H1 (cell line): ENCODE measurements at regions not wholly inside any gene's neighbourhood (a gene's known extent, or its start where the extent isn't known, plus 50 kb on each side); places are given as distances from the start of the nearest gene placed in this dataset.

Experiments used
- CTCF ChIA-PET: fragments of 300-600 bp; sonication (Branson Sonifier 250); formaldehyde crosslinking; loops from one replicate; lab custom pipeline; 2021; ENCODE audit not compliant: partially characterized antibody; lab: Charles Lee
- POLR2A ChIA-PET: fragments of 300-600 bp; sonication (Branson Sonifier 250); formaldehyde crosslinking; loops from one replicate; lab custom pipeline; 2021; ENCODE audit warnings: inconsistent platforms; ENCODE audit not compliant: partially characterized antibody; lab: Charles Lee
- DNase-seq, 2 experiments: peaks; one replicate each; pipeline versions ENCODE4 v3.0.0 to v3.0.0-alpha.2; 2010 to 2022; ENCODE audit warnings: low spot score in 2 of 2, low read depth in 1 of 2, mixed read lengths in 1 of 2
- FAIRE-seq: peaks from 2 replicates; lab custom pipeline; 2011; peaks lifted over from hg19 to GRCh38; lab: Jason Lieb, UNC
- H2AFZ ChIP-seq: 2 replicates; pipeline ENCODE4 v1.8.1; 2012; ENCODE audit warnings: low read length, inconsistent platforms
- H2AK5ac ChIP-seq: 2 replicates; pipeline ENCODE4 v1.6.1; 2013; ENCODE audit warnings: low read depth, low read length
- H2BK120ac ChIP-seq: replicated peaks from 2 replicates; pipeline ENCODE3; 2013; ENCODE audit warnings: low read depth, low read length, inconsistent platforms
- H2BK12ac ChIP-seq: 2 replicates; pipeline ENCODE4 v1.6.1; 2013; ENCODE audit warnings: low read depth, low read length
- H2BK15ac ChIP-seq: 2 replicates; pipeline ENCODE4 v1.6.1; 2013; ENCODE audit warnings: low read length
- H2BK20ac ChIP-seq: 2 replicates; pipeline ENCODE4 v1.6.1; 2013; ENCODE audit warnings: low read length
- H2BK5ac ChIP-seq: 2 replicates; pipeline ENCODE4 v1.6.1; 2013; ENCODE audit warnings: low read depth, low read length
- H3K14ac ChIP-seq: 2 replicates; pipeline ENCODE4 v1.6.1; 2013; ENCODE audit warnings: inconsistent platforms; ENCODE audit not compliant: insufficient read length
- H3K18ac ChIP-seq: 2 replicates; pipeline ENCODE4 v1.6.1; 2013; ENCODE audit warnings: low read length; ENCODE audit errors: extremely low read depth
- H3K23ac ChIP-seq: 2 replicates; pipeline ENCODE4 v1.6.1; 2013; ENCODE audit warnings: inconsistent platforms; ENCODE audit not compliant: insufficient read length
- H3K23me2 ChIP-seq: 2 replicates; pipeline ENCODE4 v1.6.1; 2013; ENCODE audit warnings: low read depth, low read length
- H3K27ac ChIP-seq: 2 replicates; pipeline ENCODE4 v1.6.1; 2011; ENCODE audit warnings: low read depth, low read length, inconsistent platforms
- H3K27me3 ChIP-seq, 4 experiments: replicated peaks in 1 of 4; 1 replicate in 1 of 4; 2 replicates in 3 of 4; pipeline versions ENCODE4 v1.6.1 to v1.8.1; 2011 to 2013; ENCODE audit warnings: low read length in 3 of 4, mild to moderate bottlenecking in 3 of 4, inconsistent platforms in 2 of 4, mixed read lengths in 2 of 4, moderate library complexity in 1 of 4; ENCODE audit not compliant: control insufficient read depth in 3 of 4, insufficient read depth in 3 of 4; ENCODE audit errors: extremely low read depth in 1 of 4
- H3K36me3 ChIP-seq, 4 experiments: 2 replicates each; pipeline versions ENCODE4 v1.6.1 to v1.8.1; 2011 to 2013; ENCODE audit warnings: mild to moderate bottlenecking in 4 of 4, low read length in 3 of 4, moderate library complexity in 2 of 4, control low read depth in 1 of 4, inconsistent platforms in 1 of 4; ENCODE audit not compliant: insufficient read depth in 4 of 4, control insufficient read depth in 2 of 4
- H3K4ac ChIP-seq: replicated peaks from 2 replicates; pipeline ENCODE3; 2013; ENCODE audit warnings: low read length, low read depth, mixed read lengths, inconsistent platforms; ENCODE audit not compliant: insufficient read length
- H3K4me1 ChIP-seq, 4 experiments: replicated peaks in 1 of 4; 1 replicate in 1 of 4; 2 replicates in 3 of 4; pipeline versions ENCODE4 v1.6.1 to v1.8.1; 2011 to 2013; ENCODE audit warnings: low read length in 3 of 4, inconsistent platforms in 2 of 4, mixed read lengths in 1 of 4; ENCODE audit not compliant: insufficient read depth in 4 of 4, control insufficient read depth in 3 of 4
- H3K4me2 ChIP-seq, 2 experiments: 2 replicates each; pipeline versions ENCODE4 v1.6.1 to v1.8.1; 2011 to 2013; ENCODE audit warnings: low read depth in 2 of 2, low read length in 2 of 2, control low read depth in 1 of 2, inconsistent platforms in 1 of 2, mild to moderate bottlenecking in 1 of 2; ENCODE audit not compliant: insufficient read depth in 1 of 2
- H3K4me3 ChIP-seq, 4 experiments: fragments of 200-600, 300-600 bp in 1 of 4; sonication (generic), shearing (Covaris generic), sonication (Bioruptor Twin) in 1 of 4; 2 replicates each; pipeline versions ENCODE4 v1.5.1 to v1.8.1; 2011 to 2016; ENCODE audit warnings: low read length in 4 of 4, low read depth in 3 of 4, control low read depth in 2 of 4, inconsistent platforms in 2 of 4, mild to moderate bottlenecking in 2 of 4, mixed read lengths in 1 of 4, moderate library complexity in 1 of 4; ENCODE audit not compliant: insufficient read depth in 2 of 4; ENCODE audit errors: extremely low read depth in 1 of 4
- H3K56ac ChIP-seq: replicated peaks from 2 replicates; pipeline ENCODE3; 2013; ENCODE audit warnings: low read depth, mild to moderate bottlenecking, mixed read lengths, low read length, inconsistent platforms; ENCODE audit not compliant: insufficient read length
- H3K79me1 ChIP-seq: 2 replicates; pipeline ENCODE4 v1.6.1; 2013; ENCODE audit warnings: low read depth, low read length, control low read depth
- H3K79me2 ChIP-seq, 2 experiments: 2 replicates each; pipeline versions ENCODE4 v1.6.1 to v1.8.1; 2012 to 2013; ENCODE audit warnings: low read length in 2 of 2, mild to moderate bottlenecking in 2 of 2, inconsistent platforms in 1 of 2; ENCODE audit not compliant: insufficient read depth in 2 of 2, control insufficient read depth in 1 of 2
- H3K9ac ChIP-seq, 4 experiments: replicated peaks in 1 of 4; 1 replicate in 1 of 4; 2 replicates in 3 of 4; pipeline versions ENCODE4 v1.6.1 to v1.8.1; 2011 to 2013; ENCODE audit warnings: low read depth in 3 of 4, low read length in 3 of 4, control low read depth in 2 of 4, mild to moderate bottlenecking in 2 of 4, moderate library complexity in 2 of 4, inconsistent platforms in 1 of 4; ENCODE audit errors: extremely low read depth in 1 of 4
- H3K9me3 ChIP-seq, 2 experiments: 2 replicates each; pipeline versions ENCODE4 v1.6.1 to v1.8.1; 2012 to 2013; ENCODE audit warnings: mild to moderate bottlenecking in 2 of 2, moderate library complexity in 2 of 2, control low read depth in 1 of 2, inconsistent platforms in 1 of 2, low read depth in 1 of 2, low read length in 1 of 2, mixed read lengths in 1 of 2; ENCODE audit not compliant: insufficient read depth in 2 of 2
- H4K20me1 ChIP-seq, 2 experiments: replicated peaks in 1 of 2; 2 replicates each; pipeline versions ENCODE3 to v1.8.1; 2011 to 2013; ENCODE audit warnings: inconsistent platforms in 2 of 2, low read length in 2 of 2, mild to moderate bottlenecking in 1 of 2; ENCODE audit not compliant: insufficient read depth in 2 of 2, control insufficient read depth in 1 of 2
- H4K5ac ChIP-seq: 2 replicates; pipeline ENCODE4 v1.6.1; 2013; ENCODE audit warnings: low read length, low read depth, mixed read lengths, inconsistent platforms; ENCODE audit not compliant: insufficient read length
- H4K8ac ChIP-seq: 2 replicates; pipeline ENCODE4 v1.8.0; 2013; ENCODE audit warnings: mild to moderate bottlenecking, moderate library complexity, low read length, inconsistent platforms; ENCODE audit not compliant: insufficient read depth; ENCODE audit errors: extremely low read depth
- H4K91ac ChIP-seq: replicated peaks from 2 replicates; pipeline ENCODE3; 2013; ENCODE audit warnings: low read length, mixed read lengths, inconsistent platforms; ENCODE audit not compliant: insufficient read length
- CHD2 ChIP-seq: IDR thresholded peaks from 2 replicates; pipeline ENCODE4 v1.6.1; 2012; ENCODE audit warnings: low read length, improper control_type of control experiment
- FOSL1 ChIP-seq: IDR thresholded peaks from 2 replicates; pipeline ENCODE4 v1.6.1; 2011; ENCODE audit warnings: mild to moderate bottlenecking, low read depth, low read length, moderate library complexity; ENCODE audit not compliant: insufficient read depth
- POLR2A ChIP-seq, 2 experiments: IDR thresholded peaks; 1 replicate in 1 of 2; 2 replicates in 1 of 2; pipeline ENCODE4 v1.6.1; 2011; ENCODE audit warnings: low read depth in 2 of 2, low read length in 2 of 2, mild to moderate bottlenecking in 2 of 2; ENCODE audit errors: control extremely low read depth in 1 of 2
- RAD21 ChIP-seq, 2 experiments: IDR thresholded peaks in 1 of 2; conservative IDR thresholded peaks in 1 of 2; 2 replicates each; pipeline ENCODE4 v1.6.1; 2011; ENCODE audit warnings: low read depth in 2 of 2, low read length in 2 of 2, improper control_type of control experiment in 1 of 2, inconsistent platforms in 1 of 2, mild to moderate bottlenecking in 1 of 2, moderate library complexity in 1 of 2
- TBP ChIP-seq: IDR thresholded peaks from 2 replicates; pipeline ENCODE4 v1.6.1; 2011; ENCODE audit warnings: low read depth, low read length, improper control_type of control experiment
- YY1 ChIP-seq: IDR thresholded peaks from 2 replicates; pipeline ENCODE4 v1.6.1; 2011; ENCODE audit warnings: low read depth, mild to moderate bottlenecking, low read length
- ZNF274 ChIP-seq: IDR thresholded peaks from 2 replicates; pipeline ENCODE4 v1.7.0; 2012; ENCODE audit warnings: low read length, borderline replicate concordance; ENCODE audit errors: extremely low read depth
- WGBS, 2 experiments: shearing (Covaris generic) in 1 of 2; methylation state at CpG; one replicate each; pipeline versions ENCODE4 v1.1.6 to v1.1.7; 2013 to 2015; ENCODE audit warnings: low lambda C conversion rate in 2 of 2, mixed read lengths in 2 of 2, inconsistent platforms in 1 of 2, low coverage in 1 of 2, missing lambda C conversion rate in 1 of 2; ENCODE audit not compliant: insufficient replicate concordance in 2 of 2, insufficient coverage in 1 of 2, insufficient read length in 1 of 2; ENCODE audit errors: extremely low coverage in 1 of 2, missing lambda C conversion rate in 1 of 2; 5-methylcytosine and 5-hydroxymethylcytosine counted together
- TF ChIP-seq, protein P1 (sequence below), 3 experiments: IDR thresholded peaks; 1 replicate in 2 of 3; 2 replicates in 1 of 3; pipeline versions ENCODE4 v1.5.1 to v1.6.1; 2011; ENCODE audit warnings: low read length in 3 of 3, mild to moderate bottlenecking in 3 of 3, inconsistent platforms in 2 of 3, low read depth in 1 of 3, moderate library complexity in 1 of 3; ENCODE audit not compliant: insufficient read depth in 1 of 3; ENCODE audit errors: control extremely low read depth in 1 of 3
- TF ChIP-seq, protein P2 (sequence below): IDR thresholded peaks from 2 replicates; pipeline ENCODE4 v1.6.1; 2012; ENCODE audit warnings: inconsistent platforms
- TF ChIP-seq, protein P3 (sequence below): IDR thresholded peaks from 2 replicates; pipeline ENCODE4 v1.6.1; 2012; ENCODE audit warnings: inconsistent platforms

DNA sequence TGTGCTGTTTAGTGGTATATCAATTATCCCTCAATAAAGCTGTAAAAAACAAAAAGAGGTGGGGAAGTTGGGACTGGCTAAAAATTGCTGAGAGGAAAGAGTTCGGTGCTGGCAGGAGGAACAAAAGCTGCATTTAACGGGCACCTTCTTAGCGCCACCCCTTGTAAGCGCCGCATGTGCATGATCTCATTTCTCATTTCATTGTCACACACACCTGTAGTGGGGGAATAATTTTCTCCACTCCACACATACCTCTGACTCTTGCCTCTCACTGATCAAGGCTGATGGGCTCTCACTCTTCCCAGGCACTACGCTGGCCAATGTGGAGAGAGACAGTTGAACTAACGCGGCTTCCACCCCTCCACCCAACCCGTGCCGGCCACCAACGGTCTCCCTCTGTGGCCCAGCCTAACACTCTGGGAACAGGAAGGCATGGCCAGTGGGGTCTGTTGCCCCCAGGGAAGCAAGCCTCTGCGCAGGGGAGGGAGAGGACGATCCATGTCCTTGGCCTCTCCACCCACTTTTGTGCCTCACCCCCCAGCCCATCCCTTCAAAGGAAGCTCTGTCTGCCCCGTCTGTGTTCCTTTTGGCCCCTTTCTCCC, 186.7 kb upstream of the SYT13 start:
- Histone ChIP-seq H4K5ac (no peak overlapping the region), H3K79me1 (no peaks in the 10 kb centered on the region), H3K4me2 (no peak overlapping the region), H3K56ac (no peak overlapping the region), H3K4ac (no peak overlapping the region), H3K27ac (no peak overlapping the region), H4K20me1 (no peaks in the 10 kb centered on the region), H2BK12ac (no peak overlapping the region), H2BK20ac (no peak overlapping the region), H3K9me3 (no peaks in the 10 kb centered on the region), H3K9ac (no peak overlapping the region), H2BK5ac (no peak overlapping the region), H2AK5ac (no peak overlapping the region), H3K4me1 (peaks cover 0 to 5% (median 2%) of the 10 kb centered on the region in 4 experiments; a peak in 5 of 7 replicates), H3K14ac (no peak overlapping the region), H2BK120ac (no peak overlapping the region), H2BK15ac (no peak overlapping the region), H4K8ac (no peak overlapping the region), H4K91ac (no peak overlapping the region), H3K23me2 (no peaks in the 10 kb centered on the region), H3K27me3 (no peaks in the 10 kb centered on the region), H2AFZ (peak overlapping the region; percentile 17; the same call in 1 of the 2 replicates), H3K79me2 (no peaks in the 10 kb centered on the region), H3K4me3 (no peak overlapping the region), H3K23ac (no peak overlapping the region), H3K18ac (no peak overlapping the region), H3K36me3 (no peaks in the 10 kb centered on the region)
- DNase-seq, result no peak
- CTCF ChIA-PET, result interaction anchor here (2.6 kb wide), 1 partner anchor 101 kb away, joined by 5 read pairs; no protein-coding TSS in a partner anchor
- WGBS, 2 experiments, result 92% methylated on average over 14 of the region's 14 CpGs; no CpG with 5 or more reads in 1 of the 2 experiments
- POLR2A ChIA-PET, result interaction anchor here (1.1 kb wide), 1 partner anchor 12 kb away, joined by 3 read pairs; no protein-coding TSS in a partner anchor
- no peak for FAIRE-seq
- no peak for TF ChIP-seq CHD2
- no peak for TF ChIP-seq POLR2A (IDR thresholded peaks at IDR 0.05; ENCODE audit: control extremely low read depth in 1 of 2, low read depth in 2 of 2, low read length in 2 of 2)
- TF ChIP-seq, protein P1, sequence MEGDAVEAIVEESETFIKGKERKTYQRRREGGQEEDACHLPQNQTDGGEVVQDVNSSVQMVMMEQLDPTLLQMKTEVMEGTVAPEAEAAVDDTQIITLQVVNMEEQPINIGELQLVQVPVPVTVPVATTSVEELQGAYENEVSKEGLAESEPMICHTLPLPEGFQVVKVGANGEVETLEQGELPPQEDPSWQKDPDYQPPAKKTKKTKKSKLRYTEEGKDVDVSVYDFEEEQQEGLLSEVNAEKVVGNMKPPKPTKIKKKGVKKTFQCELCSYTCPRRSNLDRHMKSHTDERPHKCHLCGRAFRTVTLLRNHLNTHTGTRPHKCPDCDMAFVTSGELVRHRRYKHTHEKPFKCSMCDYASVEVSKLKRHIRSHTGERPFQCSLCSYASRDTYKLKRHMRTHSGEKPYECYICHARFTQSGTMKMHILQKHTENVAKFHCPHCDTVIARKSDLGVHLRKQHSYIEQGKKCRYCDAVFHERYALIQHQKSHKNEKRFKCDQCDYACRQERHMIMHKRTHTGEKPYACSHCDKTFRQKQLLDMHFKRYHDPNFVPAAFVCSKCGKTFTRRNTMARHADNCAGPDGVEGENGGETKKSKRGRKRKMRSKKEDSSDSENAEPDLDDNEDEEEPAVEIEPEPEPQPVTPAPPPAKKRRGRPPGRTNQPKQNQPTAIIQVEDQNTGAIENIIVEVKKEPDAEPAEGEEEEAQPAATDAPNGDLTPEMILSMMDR (IDR thresholded peaks at IDR 0.05; ENCODE audit: control extremely low read depth in 1 of 3, insufficient read depth in 1 of 3, low read depth in 1 of 3, low read length in 3 of 3), result no peak
- no peak for TF ChIP-seq FOSL1
- TF ChIP-seq RAD21 (IDR thresholded peaks at IDR 0.05 in 1 of 2, conservative IDR thresholded peaks at IDR 0.05 in 1 of 2; ENCODE audit: low read depth in 2 of 2, low read length in 2 of 2), result no peak
- TF ChIP-seq, protein P2, sequence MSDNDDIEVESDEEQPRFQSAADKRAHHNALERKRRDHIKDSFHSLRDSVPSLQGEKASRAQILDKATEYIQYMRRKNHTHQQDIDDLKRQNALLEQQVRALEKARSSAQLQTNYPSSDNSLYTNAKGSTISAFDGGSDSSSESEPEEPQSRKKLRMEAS, result no peak
- no peak for TF ChIP-seq ZNF274
- no peak for TF ChIP-seq TBP
- TF ChIP-seq, protein P3, sequence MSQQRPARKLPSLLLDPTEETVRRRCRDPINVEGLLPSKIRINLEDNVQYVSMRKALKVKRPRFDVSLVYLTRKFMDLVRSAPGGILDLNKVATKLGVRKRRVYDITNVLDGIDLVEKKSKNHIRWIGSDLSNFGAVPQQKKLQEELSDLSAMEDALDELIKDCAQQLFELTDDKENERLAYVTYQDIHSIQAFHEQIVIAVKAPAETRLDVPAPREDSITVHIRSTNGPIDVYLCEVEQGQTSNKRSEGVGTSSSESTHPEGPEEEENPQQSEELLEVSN, result no peak
- TF ChIP-seq YY1, result no peak
